H1 (cell line): ENCODE measurements at regions not wholly inside any gene's neighbourhood (a gene's known extent, or its start where the extent isn't known, plus 50 kb on each side); places are given as distances from the start of the nearest gene placed in this dataset.

Experiments
- EZH2 ChIP-seq: fragments of 200-600 bp; sonication (generic); IDR thresholded peaks from 2 replicates; pipeline ENCODE4 v1.7.1; 2012; ENCODE audit warnings: low read depth, mild to moderate bottlenecking, moderate library complexity, low read length, inconsistent platforms; ENCODE audit not compliant: severe bottlenecking
- NANOG ChIP-seq: IDR thresholded peaks from 2 replicates; pipeline ENCODE4 v1.6.1; 2011; ENCODE audit warnings: low read length, low read depth, mild to moderate bottlenecking, inconsistent platforms; ENCODE audit not compliant: insufficient read depth, poor library complexity, severe bottlenecking
- RFX5 ChIP-seq: IDR thresholded peaks from 2 replicates; pipeline ENCODE4 v1.6.1; 2011; ENCODE audit warnings: low read depth, low read length, improper control_type of control experiment, borderline replicate concordance
- TAF1 ChIP-seq: IDR thresholded peaks from 2 replicates; pipeline ENCODE4 v1.6.1; 2011; ENCODE audit warnings: mild to moderate bottlenecking, low read depth, low read length
- ZNF274 ChIP-seq: IDR thresholded peaks from 2 replicates; pipeline ENCODE4 v1.7.0; 2012; ENCODE audit warnings: low read length, borderline replicate concordance; ENCODE audit errors: extremely low read depth

DNA sequence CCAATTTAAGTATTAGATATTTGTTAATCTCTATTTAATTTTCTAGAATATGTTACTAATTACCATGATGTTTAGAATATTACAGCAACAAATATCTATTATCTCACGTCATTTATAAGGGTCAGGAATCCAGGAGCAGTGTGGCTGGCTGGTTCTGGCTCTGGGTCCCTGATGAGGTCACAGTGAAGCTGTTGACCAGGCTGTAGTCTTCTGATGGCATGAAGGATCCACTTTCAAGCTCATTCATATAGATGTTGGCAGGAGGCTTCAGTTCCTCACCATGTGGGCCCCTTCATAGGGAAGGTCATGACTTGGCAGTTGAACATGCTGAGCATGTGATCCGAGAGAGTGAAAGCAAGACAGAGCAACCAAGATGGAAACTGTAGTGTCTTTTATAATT, 375.6 kb downstream of the ATP23 start (continued):
- no peak for TF ChIP-seq TAF1
- no peak for TF ChIP-seq EZH2
- TF ChIP-seq RFX5, result no peak
- TF ChIP-seq ZNF274, result no peak
- TF ChIP-seq NANOG, result no peak
